NCI-H2029 (cell line): ENCODE measurements at regions not wholly inside any gene's neighbourhood (a gene's known extent, or its start where the extent isn't known, plus 50 kb on each side); places are given as distances from the start of the nearest gene placed in this dataset.
A peak's percentile ranks its signal among the peaks of the same experiment; 100 is the strongest.

Experiments
- DNase-seq: peaks from one replicate; lab custom pipeline; 2025; lab: John Stamatoyannopoulos, UW

DNA sequence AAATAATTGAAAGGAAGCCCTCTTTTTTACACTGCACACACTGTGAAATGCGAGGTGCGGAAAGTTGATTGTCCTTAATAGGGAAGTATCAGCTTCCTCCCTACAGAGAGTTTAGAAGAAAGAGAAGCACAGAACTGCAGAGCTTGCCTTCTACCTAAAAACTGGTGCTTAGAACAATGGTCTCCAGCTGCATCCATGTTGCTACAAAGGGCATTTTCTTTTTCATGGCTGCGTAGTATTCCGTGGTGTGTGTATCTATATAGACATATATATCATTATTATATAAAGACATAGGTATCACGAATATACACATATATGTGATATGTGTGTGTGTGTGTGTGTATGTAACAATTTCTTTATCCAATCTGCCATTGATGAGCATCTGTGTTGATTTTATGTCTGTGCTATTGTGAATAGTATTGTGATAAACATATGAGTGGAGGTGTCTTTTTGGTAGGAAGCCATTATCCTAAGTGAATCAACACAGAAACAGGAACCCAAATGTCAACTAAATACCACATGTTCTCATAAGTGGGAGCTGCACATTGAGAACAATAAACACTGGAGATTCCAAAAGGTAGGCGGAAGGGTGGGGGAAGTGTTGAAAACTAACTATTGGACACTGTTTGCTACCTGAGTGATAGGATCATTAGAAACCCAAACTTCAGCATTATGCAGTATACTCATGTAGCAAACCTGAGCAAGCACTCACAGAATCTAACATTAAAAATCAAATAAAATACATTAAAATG is 290.0 kb upstream of the RUNX1 start:
- DNase-seq = no peak

DNA sequence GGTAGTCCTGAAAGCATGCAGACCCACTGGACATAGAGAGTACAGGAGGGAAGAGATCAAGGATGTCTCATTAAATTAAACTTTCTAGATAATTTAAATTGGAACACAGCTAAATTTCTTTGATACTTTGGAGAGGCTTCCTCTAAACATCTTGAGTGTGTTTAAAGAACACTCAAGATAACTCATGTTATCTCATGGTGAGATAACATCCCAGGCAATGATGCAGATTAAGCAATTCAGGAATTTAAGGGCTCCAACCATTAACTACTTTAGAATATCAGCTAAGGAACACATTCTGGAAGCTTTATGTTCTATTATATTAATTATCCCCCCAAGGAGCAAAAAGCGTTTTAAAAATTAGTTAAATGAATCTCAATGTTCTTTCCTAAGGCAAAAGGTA is 289.2 kb upstream of the RUNX1 start:
- no peak for DNase-seq

DNA sequence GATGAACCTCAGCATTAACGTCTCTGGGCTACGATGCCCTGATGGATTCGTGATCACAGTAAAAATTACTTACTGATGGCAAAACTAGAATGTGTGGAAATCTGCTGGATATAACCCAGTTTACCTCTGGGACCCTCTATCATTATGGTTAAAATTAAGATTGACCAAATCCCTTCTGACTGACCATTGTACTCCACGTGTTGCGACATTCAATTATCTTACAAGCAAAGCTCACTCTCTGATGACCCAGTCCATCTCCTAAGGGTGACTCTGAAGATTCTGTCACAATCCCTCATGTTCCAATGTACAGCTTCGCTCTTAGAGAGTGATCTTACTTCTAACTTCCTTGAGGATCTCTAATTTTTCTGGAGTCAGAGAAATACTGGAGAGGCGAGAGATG is 288.5 kb upstream of the RUNX1 start:
- no peak for DNase-seq

DNA sequence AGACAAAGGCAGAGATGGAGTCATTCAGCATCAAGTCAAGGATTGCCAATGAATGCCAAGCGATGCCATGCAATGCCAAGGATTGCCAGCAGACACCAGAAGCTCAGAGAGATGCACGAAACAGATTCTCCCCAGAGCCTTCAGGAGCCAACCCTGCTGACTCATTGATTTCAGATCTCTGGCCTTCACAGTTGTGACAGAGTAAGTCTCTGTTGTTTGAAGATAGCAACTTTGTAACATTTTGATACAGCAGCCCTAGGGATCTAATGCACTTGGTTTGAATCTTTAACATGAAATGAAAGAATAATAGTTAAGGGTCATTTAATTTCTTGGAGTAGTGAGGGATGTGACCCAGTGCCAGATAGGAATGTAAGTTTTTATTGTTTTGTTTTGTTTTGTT is 287.4 kb upstream of the RUNX1 start:
- no peak for DNase-seq

DNA sequence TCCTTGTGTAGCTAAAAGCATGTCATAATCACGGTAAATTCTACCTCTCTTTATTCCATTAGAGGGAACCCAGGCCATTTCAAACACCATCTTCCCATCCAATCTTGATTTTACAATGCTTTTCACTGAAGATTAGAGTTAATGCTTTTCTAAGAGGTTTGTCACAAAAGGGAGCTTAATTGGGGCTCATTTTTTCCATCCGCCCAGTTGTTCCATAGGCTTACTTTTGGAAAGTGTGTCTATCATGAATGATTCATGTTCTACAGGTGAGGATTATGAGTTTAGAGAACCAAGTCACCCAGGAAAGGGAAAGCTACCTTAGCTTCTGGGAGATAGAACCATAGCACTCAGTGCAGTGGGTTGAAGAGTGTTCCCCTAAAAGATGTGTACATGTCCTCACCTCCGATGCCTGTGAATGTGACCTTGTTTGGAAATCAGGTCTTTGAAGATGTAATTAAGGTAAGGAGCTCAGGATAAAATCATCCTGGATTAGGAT is 286.9 kb upstream of the RUNX1 start:
- no peak for DNase-seq

DNA sequence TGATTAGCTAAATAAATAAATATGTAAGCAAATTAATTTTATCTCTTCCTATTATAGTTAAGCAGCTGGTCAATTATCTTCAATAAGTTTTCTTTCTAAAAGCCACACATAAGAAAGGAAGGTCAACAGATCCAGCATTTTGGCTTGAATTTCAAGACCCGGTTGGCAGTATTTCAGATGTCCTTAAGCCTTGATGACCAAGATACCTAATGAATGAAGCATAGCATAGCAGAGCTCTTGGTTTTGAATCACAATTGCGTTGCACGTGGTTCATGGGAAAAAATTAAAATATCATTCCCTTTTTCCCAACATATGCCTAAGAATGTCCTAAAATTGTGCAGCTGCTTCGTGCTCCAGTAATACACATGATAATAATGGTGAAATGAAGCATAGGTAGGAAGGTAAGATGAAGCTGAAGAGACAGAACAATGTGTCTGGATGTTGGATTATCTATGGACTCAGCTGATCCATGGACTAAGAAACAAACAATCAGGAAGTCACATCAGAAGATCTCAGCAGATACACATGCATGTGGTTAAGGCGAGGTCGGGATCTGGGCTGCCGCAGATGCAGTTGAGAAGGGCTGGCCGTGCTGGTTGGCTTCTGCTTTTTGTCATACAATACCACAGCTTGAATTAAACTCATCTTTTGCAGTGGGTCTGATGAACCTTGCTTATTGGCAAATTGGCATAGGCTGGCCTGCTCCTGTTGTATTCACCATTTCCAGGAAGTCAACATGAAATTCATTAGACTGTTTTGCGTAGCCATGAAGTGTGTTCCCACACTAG is 284.9 kb upstream of the RUNX1 start:
- no peak for DNase-seq

DNA sequence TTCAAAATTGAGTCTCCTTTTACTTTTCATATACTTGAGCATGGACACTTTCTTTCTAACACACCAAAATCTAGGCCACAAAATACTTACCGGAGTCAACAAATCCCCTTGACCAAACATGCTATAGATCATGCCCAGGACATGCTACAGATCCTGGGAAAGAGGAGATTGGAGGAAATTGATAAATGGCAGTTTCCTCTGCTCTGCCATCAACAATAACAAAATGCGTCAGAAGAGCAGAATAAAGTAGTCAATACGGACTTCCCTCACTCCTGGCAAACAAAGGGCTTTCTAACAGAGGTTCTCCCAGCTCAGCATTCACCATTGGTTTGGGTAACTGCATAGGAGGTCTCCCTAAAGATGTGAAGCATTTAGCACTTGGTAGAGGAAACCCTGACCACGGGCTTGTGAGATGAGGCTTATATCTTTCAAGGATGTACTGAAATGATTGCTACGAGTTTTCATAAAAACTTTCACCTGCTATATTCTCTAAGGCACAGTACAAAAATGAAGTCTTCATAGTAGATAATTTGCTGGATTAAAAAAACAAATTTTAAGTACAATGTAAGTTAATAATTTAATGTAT is 283.8 kb upstream of the RUNX1 start:
- no peak for DNase-seq

DNA sequence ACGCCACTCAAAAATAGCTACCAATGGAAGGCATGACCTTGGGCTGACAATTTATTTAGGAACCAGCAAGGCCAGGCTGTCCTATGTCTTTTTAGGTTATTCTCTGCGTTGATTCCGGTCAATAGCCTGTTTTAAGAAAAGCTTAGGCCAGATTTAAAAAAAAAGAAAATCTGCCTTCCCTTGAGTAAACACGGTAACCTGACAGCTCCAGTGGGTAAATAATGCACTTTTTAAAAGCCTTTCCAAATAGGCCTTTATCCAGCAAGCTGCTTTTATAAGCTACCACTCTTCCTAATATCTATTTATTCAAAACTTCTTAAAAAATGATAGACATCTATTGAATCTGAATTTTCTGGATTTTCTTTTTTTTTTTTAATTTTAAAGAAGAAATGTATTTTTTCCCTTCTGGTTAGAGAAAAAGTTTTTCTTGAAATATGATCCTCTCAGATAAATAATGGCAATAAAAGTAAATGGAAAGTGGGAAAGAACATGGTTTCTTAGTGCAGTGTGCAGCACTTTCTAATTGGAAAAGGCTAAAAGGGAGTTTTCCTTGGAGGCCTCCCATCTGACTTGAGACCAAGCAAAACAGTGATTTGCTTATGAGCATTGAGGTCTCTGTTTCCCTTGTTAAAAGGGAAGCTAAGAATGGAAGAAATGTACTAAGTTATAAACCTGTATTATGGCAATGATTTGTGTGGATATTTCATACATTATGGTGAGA is 281.0 kb upstream of the RUNX1 start:
- peak; percentile 17 for DNase-seq

DNA sequence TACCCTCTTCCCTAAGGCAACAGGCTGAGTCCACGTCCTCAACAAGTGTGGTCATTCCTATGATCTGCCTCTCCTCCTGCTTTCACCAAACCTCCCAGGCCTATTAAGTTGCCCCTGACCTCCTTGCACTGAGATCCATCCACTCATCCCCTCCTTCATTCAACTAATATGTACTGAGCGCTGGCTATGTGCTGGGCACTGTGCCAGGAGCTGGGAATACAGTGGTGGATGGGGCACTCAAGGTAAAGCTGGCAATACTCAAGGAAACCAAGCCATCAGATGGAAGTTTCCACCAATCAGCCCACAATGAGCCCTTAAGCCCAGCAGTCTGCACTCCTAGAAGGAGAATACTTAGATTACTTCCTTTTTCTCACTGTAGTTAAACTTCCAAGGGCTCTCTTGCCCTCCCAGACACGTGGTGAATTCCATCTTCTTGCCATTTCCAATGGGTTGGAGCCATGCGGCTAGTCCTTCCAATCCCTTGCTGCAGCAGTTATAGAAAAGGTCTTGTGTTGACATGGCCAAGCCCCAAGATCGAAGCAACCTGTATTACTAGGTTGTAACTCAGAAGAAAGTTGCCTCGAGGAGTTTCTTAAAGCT is 279.9 kb upstream of the RUNX1 start:
- DNase-seq = peak; percentile 62

DNA sequence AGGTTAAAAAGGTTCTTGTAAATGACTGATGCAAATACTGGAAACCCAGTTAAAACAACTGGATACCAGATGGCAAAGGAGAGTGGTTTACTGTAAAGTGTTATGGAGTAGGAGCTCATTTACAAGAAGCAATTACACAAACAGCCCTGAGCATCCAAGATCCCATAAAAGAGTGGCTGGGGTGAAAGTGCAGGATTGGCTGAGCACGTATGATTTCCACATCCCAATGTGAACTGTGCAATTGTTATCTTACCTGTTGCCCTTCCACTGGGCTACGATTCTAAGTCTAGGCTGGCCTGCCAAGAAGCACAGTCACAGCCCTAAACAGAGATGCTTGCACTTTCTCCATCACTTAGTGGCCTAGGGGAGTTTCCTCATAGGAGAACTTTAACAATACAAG is 277.6 kb upstream of the RUNX1 start:
- DNase-seq = no peak

DNA sequence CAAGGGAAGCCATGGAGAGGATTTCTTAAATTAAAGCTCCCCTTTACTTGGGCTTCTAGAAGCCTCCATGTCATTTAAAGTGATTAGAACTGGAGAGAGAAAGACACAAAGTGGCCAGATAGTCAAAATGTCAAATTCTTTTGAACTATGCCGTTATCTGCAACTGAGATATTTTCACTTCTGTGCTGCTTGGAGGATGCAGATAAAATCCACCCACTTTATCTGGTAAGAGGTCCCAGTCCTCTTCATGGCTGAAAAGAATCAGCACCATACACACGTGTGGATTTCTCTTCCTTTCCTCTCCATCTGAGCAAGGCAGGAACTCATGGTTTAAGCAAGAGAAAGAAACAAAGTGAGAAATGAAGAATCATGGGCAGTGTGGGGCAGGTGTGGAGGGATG is 276.9 kb upstream of the RUNX1 start:
- DNase-seq = no peak

DNA sequence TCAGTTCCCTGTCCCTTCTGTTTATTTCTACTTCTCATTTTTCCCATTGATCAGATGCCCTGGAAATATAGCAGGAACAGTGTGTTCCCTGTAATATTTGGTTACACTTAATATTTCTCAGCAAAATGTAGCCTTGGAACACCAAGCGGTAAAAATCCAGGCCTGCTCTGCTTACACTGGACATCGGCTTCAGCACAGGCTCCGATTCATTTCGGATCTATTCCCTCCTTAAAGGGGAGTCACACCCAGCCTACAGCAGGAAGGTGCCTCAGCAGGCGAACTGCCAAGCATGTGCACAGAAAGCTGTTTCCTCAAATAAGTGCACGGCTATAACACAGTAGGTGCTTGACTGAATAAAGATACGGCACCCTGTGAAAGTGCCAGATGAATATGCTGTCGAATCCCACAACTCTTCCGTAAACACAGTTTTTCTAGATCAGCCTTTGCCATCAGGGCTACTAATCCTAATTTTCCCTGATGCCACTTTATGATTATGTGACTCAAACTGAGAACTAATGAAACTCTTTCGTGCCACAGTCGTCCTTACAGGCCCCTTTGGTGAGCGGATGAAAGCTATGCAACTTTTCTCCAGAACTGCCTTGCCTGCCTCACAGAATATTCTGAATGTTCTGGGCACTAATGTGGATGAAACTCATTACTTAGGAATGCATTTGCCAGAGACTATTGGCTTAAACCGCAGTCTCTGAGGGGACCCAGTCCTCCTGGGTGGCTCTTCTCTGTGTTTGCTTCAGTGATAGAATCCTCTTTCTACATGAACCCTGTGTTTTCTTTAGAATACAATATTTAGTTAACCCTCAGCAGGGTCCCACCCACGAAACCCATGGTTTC is 275.5 kb upstream of the RUNX1 start:
- DNase-seq = no peak

DNA sequence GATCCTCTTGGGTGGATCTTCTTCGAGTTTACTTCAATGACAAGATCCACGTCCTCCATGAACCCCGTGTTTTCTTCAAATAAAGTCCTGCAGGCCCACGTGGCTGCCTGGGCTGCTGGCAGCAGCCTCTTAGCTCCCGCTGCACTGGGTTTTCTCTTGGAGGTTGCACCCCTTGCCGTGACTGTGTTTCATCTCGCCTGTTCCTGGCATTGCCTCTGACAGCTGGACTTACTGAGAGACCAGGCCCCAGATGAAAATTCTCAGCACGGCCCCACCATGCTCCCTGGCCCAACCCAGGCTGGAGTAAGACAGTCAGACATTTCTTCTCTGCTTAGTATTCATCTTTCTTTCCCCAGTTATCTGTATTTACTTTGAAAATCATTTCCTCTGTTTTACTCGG is 274.8 kb upstream of the RUNX1 start:
- no peak for DNase-seq

DNA sequence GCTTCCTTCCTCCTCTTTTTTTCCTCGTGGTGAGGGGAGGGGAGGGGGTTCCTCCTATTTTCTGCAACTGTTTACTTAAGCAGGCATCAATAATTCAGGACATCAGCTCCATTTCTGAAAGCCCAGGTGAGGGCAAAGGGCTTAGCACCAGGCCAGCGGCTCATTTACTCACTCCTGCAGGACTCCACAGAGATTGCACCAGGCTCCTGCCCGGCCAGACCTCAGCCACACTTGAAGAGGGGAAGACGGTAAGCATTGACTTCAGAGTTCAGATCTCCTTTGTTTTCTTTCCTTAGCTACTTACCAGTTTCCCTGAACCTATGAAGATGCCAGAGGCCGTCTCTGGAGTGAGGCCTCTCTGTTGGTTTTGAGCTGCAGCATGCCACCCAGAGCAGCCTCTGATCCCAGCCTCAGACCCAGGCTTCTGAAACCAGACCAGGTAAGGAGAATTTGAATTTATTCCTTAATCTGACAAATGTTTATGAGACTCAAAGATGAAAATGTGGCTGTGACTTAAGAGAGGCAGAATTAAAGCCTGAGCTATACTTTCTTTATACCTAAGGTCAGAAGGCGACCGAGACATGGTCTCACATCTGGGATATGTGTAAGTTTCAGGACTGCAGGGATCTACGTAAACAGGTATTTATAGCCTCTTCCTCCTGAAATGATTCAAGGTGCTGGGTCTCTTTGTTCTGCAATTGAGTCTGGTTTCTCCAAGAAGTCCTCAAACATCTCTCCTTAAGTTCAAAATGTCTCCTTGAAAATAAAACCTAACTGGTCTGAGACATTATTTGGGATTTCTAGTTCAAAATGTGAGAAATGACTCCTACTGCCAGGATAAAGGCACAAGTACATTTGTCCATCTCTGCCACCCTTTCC is 272.5 kb upstream of the RUNX1 start:
- DNase-seq = no peak

DNA sequence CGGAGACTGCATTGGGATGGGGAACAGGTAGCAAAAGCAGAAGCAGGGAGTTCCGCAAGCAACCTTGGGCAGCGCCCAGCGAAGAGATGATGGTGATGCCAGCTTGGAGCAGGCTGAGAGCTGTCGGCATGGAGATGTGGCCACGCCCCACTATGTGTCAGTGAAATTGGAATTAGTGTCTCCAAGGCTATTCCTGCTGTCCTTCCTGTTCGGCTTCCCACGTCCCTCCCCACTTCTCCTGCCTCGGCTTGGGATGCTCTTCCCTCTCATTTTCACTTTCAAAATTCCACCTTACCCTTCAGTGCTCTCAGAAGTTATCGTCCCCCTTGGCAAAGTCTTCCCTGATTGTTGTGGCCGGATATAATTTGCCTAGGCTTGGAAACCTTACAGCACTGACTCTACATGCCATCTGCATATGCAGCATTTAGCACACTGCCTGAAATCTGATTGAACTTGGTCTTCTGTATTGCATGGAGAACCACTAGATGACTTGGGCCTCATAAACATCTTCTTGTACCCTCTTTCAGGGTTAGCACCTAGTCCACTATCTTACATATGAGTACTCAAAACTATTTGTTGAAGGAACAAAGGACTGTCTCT is 270.7 kb upstream of the RUNX1 start:
- DNase-seq = no peak

DNA sequence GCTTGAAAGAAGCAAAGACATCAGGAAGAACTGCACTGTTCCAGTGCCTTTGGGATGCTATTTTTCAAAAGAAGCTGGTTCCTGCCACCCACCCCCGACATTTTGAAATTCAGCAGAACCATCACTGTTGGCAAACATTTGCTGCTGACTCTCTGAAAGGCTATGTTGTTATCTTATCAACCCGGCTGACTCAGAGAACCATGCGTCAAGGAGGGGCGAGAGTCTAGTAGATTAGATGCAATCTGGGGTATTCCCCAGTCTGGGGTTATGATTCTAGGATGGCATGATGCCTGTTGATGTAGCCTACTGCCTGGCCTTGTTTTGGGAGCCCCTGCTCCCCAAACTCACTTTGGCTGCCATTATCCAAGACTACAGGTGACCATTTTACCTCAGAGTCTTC is 267.8 kb upstream of the RUNX1 start:
- DNase-seq = no peak

DNA sequence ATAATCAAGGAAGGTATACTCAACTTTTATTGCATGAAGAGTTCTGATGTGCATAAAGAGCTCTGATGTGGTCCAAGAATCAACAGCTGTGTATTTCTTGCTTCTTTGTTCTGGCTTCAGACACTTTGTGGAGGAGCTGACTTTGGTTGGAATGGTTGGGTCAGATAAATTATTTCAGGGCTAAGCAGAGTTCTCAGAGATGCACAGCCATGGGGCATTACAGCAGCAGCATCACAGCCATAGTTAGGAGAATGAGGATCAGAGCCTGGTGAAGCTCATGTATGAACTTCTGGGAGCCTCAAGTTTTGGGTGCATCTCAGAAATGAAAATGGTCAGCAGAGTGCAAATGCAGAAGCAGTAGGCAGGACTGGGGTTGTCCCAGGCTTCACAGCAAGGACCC is 267.4 kb upstream of the RUNX1 start:
- DNase-seq = no peak

DNA sequence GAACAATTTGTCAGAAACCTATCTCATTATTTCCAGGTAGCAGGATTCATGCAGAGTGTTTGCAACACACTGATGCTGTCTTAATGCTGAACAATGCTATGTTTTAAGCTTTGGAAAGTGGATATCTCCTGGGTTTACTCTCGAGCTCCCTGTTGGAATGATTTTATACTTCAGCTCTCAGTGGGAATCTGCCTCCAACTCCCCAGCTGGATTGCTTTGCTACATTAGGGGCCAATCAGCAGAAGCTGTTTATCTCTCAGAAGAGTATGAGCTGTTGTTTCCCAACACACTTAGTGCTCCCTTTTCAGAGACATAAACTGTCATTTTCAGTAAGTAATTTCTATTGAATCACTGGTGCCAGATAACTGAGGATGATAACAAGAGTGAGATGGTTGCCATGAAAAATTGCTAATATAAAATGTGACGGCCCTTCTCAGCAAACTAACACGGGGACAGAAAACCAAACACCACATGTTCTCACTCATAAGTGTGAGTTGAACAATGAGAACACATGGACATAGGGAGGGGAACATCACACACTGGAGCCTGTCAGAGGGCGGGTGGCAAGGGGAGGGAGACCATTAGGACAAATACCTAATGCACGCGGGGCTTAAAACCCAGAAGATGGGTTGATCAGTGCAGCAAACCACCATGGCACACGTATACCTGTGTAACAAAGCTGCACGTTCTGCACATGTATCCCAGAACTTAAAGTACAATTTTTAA is 265.9 kb upstream of the RUNX1 start:
- DNase-seq = no peak

DNA sequence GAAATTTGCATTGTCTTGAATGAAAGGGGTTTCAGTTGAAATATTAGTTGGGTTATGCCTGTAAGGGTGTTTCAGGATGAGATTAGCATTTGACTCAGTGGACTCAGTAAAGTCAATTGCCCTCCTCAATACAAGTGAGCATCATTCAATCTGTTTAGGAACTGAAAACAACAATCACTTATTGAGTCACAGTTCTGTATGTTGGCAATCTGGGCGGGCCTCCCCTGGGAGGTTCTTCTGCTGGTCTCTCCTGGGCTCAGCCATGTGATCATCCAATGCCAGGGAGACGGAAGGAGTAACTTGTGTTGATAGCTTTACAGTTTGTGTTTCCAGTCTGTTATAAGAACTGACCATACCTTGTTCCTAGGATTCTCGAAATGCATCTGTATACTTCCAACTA is 262.9 kb upstream of the RUNX1 start:
- DNase-seq = no peak
